Caco-2 (cell line): ENCODE measurements at regions not wholly inside any gene's neighbourhood (a gene's known extent, or its start where the extent isn't known, plus 50 kb on each side); places are given as distances from the start of the nearest gene placed in this dataset.

Source experiments
- BruUV-seq: library from RNA; stranded (reverse); fragments of 400-500 nt; replicated peaks from 2 replicates; lab custom pipeline; 2021; lab: Mats Ljungman, UMichigan
- CTCF ChIA-PET: fragments of 300-600 bp; sonication (Branson Sonifier 250); formaldehyde crosslinking; loops from one replicate; lab custom pipeline; 2022; ENCODE audit warnings: antibody characterized with exemption; lab: Charles Lee
- POLR2A ChIA-PET: fragments of 300-600 bp; sonication (Branson Sonifier 250); formaldehyde crosslinking; loops from one replicate; lab custom pipeline; 2022; ENCODE audit warnings: antibody characterized with exemption; lab: Charles Lee
- DNase-seq, 2 experiments: peaks; one replicate each; pipeline versions ENCODE4 v3.0.0 to v3.0.0-alpha.2; 2020 to 2022
- H3K27me3 ChIP-seq: replicated peaks from 2 replicates; pipeline ENCODE4 v1.6.0; 2011; ENCODE audit warnings: low read length; ENCODE audit not compliant: control insufficient read depth, insufficient read depth
- H3K36me3 ChIP-seq: 2 replicates; pipeline ENCODE4 v1.5.1; 2011; ENCODE audit warnings: low read length; ENCODE audit not compliant: control insufficient read depth, insufficient read depth
- H3K4me1 ChIP-seq: fragments of 250-450 bp; sonication (Bioruptor Pico); 2 replicates; pipeline ENCODE4 v1.5.1; 2020; ENCODE audit warnings: mild to moderate bottlenecking
- H3K4me3 ChIP-seq: 2 replicates; pipeline ENCODE4 v1.5.1; 2011; ENCODE audit warnings: low read depth, mild to moderate bottlenecking, control low read depth, low read length
- H3K9me3 ChIP-seq: fragments of 250-450 bp; sonication (Bioruptor Pico); 2 replicates; pipeline ENCODE4 v1.5.1; 2020; ENCODE audit warnings: mild to moderate bottlenecking, moderate library complexity
- H3K27ac Mint-ChIP-seq: one replicate; pipeline ENCODE4 v1.8.0; 2022; ENCODE audit warnings: mixed read lengths; ENCODE audit not compliant: unreplicated experiment
- H3K27me3 Mint-ChIP-seq: one replicate; pipeline ENCODE4 v1.8.0; 2022; ENCODE audit warnings: mixed read lengths; ENCODE audit not compliant: insufficient read depth, unreplicated experiment
- H3K36me3 Mint-ChIP-seq: one replicate; pipeline ENCODE4 v1.8.0; 2022; ENCODE audit warnings: mild to moderate bottlenecking, mixed read lengths; ENCODE audit not compliant: insufficient read depth, unreplicated experiment
- H3K4me1 Mint-ChIP-seq: one replicate; pipeline ENCODE4 v1.8.0; 2022; ENCODE audit warnings: low read depth, mixed read lengths; ENCODE audit not compliant: unreplicated experiment
- H3K4me3 Mint-ChIP-seq: one replicate; pipeline ENCODE4 v1.8.0; 2022; ENCODE audit warnings: mild to moderate bottlenecking, moderate library complexity, mixed read lengths; ENCODE audit not compliant: unreplicated experiment
- H3K9me3 Mint-ChIP-seq: one replicate; pipeline ENCODE4 v1.8.0; 2022; ENCODE audit warnings: mixed read lengths; ENCODE audit not compliant: unreplicated experiment
- CTCF ChIP-seq, 2 experiments: fragments of 200-600 bp in 1 of 2; IDR thresholded peaks; 1 replicate in 1 of 2; 2 replicates in 1 of 2; pipeline versions ENCODE4 v1.5.1 to v1.8.0; 2011 to 2022; ENCODE audit warnings: antibody characterized with exemption in 1 of 2, control low read depth in 1 of 2, inconsistent platforms in 1 of 2, low read depth in 1 of 2, low read length in 1 of 2, mild to moderate bottlenecking in 1 of 2, moderate library complexity in 1 of 2; ENCODE audit not compliant: insufficient read depth in 1 of 2, severe bottlenecking in 1 of 2, unreplicated experiment in 1 of 2
- intact Hi-C: fragments of 100-400 bp; cut with micrococcal nuclease; formaldehyde crosslinking; loops from one replicate; pipeline ENCODE4 v1.10.0; 2022; ENCODE audit not compliant: unreplicated experiment

- peak in 1 of 2 experiments; percentile 43 for TF ChIP-seq CTCF (IDR thresholded peaks at IDR 0.05; ENCODE audit: insufficient read depth in 1 of 2, low read depth in 1 of 2, low read length in 1 of 2, severe bottlenecking in 1 of 2, unreplicated experiment in 1 of 2)
- H3K27me3 ChIP-seq: no peaks in the 10 kb centered on the region
- Mint-ChIP-seq H3K4me1 (no peaks in the 10 kb centered on the region), H3K9me3 (peaks cover 8% of the 10 kb centered on the region), H3K36me3 (no peaks in the 10 kb centered on the region), H3K27ac (no peak overlapping the region), H3K4me3 (no peak overlapping the region), H3K27me3 (peaks cover 3% of the 10 kb centered on the region)
- ChIA-PET CTCF (no interaction called here), POLR2A (no interaction called here)
- no peaks in the 10 kb centered on the region for H3K4me1 ChIP-seq
- DNase-seq: no peak
- no peak overlapping the region for H3K4me3 ChIP-seq
- intact Hi-C loops: loop anchor here (5.0 kb wide), 1 partner anchor 46 kb away; no protein-coding TSS in a partner anchor
- 0 out of 2 replicates have a peak, but pooled peaks cover 5% of the 10 kb centered on the region for H3K9me3 ChIP-seq
- BruUV-seq: no TSS peak
- H3K36me3 ChIP-seq: no peaks in the 10 kb centered on the region
Observed at GRCh38 chr13:57558051-57558467, 73.5 kb upstream of the PCDH17 start.

GRCh38 chr13:57568865-57569264 lies 62.7 kb upstream of the PCDH17 start:
- BruUV-seq: no TSS peak
- no peak overlapping the region for H3K4me3 Mint-ChIP-seq
- intact Hi-C loops: no loop called here
- CTCF ChIA-PET: no interaction called here
- no peak for TF ChIP-seq CTCF (IDR thresholded peaks at IDR 0.05; ENCODE audit: insufficient read depth in 1 of 2, low read depth in 1 of 2, low read length in 1 of 2, severe bottlenecking in 1 of 2, unreplicated experiment in 1 of 2)
- no peaks in the 10 kb centered on the region for H3K9me3 ChIP-seq
- H3K36me3 ChIP-seq: no peaks in the 10 kb centered on the region
- DNase-seq: no peak
- POLR2A ChIA-PET: no interaction called here
- no peak overlapping the region for H3K27ac Mint-ChIP-seq
- H3K4me1 ChIP-seq: no peaks in the 10 kb centered on the region
- H3K4me3 ChIP-seq: no peak overlapping the region
- H3K9me3 Mint-ChIP-seq: no peaks in the 10 kb centered on the region
- H3K27me3 Mint-ChIP-seq: peaks cover 3% of the 10 kb centered on the region
- no peaks in the 10 kb centered on the region for H3K4me1 Mint-ChIP-seq
- no peaks in the 10 kb centered on the region for H3K27me3 ChIP-seq
- H3K36me3 Mint-ChIP-seq: no peaks in the 10 kb centered on the region

DNA sequence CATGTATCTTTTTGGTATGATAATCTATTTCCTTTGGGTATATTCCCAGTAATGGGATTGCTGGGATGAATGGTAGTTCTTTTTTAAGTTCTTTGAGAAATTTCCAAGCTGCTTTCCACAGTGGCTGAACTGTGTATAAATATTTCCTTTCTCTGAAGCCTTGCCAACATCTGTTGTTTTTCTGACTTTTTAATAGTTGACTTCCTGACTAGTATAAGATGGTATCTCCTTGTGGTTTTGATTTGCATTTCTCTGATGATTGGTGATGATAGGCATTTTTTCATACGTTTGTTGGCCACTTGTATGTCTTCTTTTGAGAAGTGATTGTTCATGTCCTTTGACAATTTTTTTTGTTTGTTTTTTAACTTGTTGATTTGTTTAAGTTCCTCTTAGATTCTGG lies 61.6 kb upstream of the PCDH17 start:
- no TSS peak for BruUV-seq
- CTCF ChIA-PET: no interaction called here

More for the DNA sequence above, 61.6 kb upstream of the PCDH17 start:
- no peak for DNase-seq
- no peak overlapping the region for H3K27ac Mint-ChIP-seq
- H3K36me3 Mint-ChIP-seq: no peaks in the 10 kb centered on the region
- H3K4me3 Mint-ChIP-seq: no peak overlapping the region
- no peaks in the 10 kb centered on the region for H3K4me1 Mint-ChIP-seq
- POLR2A ChIA-PET: no interaction called here
- no peaks in the 10 kb centered on the region for H3K9me3 Mint-ChIP-seq
- TF ChIP-seq CTCF (IDR thresholded peaks at IDR 0.05; ENCODE audit: insufficient read depth in 1 of 2, low read depth in 1 of 2, low read length in 1 of 2, severe bottlenecking in 1 of 2, unreplicated experiment in 1 of 2): no peak
- H3K9me3 ChIP-seq: no peaks in the 10 kb centered on the region
- H3K4me1 ChIP-seq: no peaks in the 10 kb centered on the region
- H3K27me3 ChIP-seq: no peaks in the 10 kb centered on the region
- no peak overlapping the region for H3K4me3 ChIP-seq
- H3K27me3 Mint-ChIP-seq: peaks cover 3% of the 10 kb centered on the region
- intact Hi-C loops: no loop called here
- no peaks in the 10 kb centered on the region for H3K36me3 ChIP-seq
